Neural progenitor cell (in vitro differentiated cells): ENCODE measurements at regions not wholly inside any gene's neighbourhood (a gene's known extent, or its start where the extent isn't known, plus 50 kb on each side); places are given as distances from the start of the nearest gene placed in this dataset.

Source experiments
- DNase-seq: peaks from one replicate; pipeline ENCODE4 v3.0.0-alpha.2; 2016; ENCODE audit warnings: low spot score
- H2AFZ ChIP-seq: fragments of 200-600 bp; sonication (generic); replicated peaks from 2 replicates; pipeline ENCODE4 v1.6.1; 2016; ENCODE audit warnings: antibody characterized with exemption
- H3F3A ChIP-seq: fragments of 200-600 bp; sonication (generic); 2 replicates; pipeline ENCODE4 v1.6.1; 2016; ENCODE audit warnings: antibody characterized with exemption, low read depth
- H3K27ac ChIP-seq: fragments of 200-600 bp; sonication (generic); 2 replicates; pipeline ENCODE4 v1.5.1; 2016; ENCODE audit warnings: mild to moderate bottlenecking
- H3K27me3 ChIP-seq: fragments of 200-600 bp; sonication (generic); 2 replicates; pipeline ENCODE4 v1.6.1; 2016; ENCODE audit warnings: mild to moderate bottlenecking, moderate library complexity
- H3K36me3 ChIP-seq: fragments of 200-600 bp; sonication (generic); 2 replicates; pipeline ENCODE4 v1.5.1; 2016
- H3K4me1 ChIP-seq: fragments of 200-600 bp; sonication (generic); 2 replicates; pipeline ENCODE4 v1.6.1; 2016; ENCODE audit warnings: mixed run types
- H3K4me2 ChIP-seq: fragments of 200-600 bp; sonication (generic); 2 replicates; pipeline ENCODE4 v1.6.1; 2016
- H3K4me3 ChIP-seq: fragments of 200-600 bp; sonication (generic); 2 replicates; pipeline ENCODE4 v1.5.1; 2016
- H3K79me2 ChIP-seq: fragments of 200-600 bp; sonication (generic); 2 replicates; pipeline ENCODE4 v1.6.1; 2016; ENCODE audit warnings: low read depth
- H3K9ac ChIP-seq: fragments of 200-600 bp; sonication (generic); 2 replicates; pipeline ENCODE4 v1.6.1; 2016
- H3K9me3 ChIP-seq: fragments of 200-600 bp; sonication (generic); 2 replicates; pipeline ENCODE4 v1.5.1; 2016; ENCODE audit warnings: low read depth
- H4K20me1 ChIP-seq: fragments of 200-600 bp; sonication (generic); 2 replicates; pipeline ENCODE4 v1.6.1; 2016; ENCODE audit warnings: low read depth
- H3K27ac Mint-ChIP-seq: 3 replicates; pipeline ENCODE4 v1.8.0; 2021; ENCODE audit warnings: mixed read lengths
- H3K27me3 Mint-ChIP-seq: 2 replicates; pipeline ENCODE4 v1.8.0; 2022; ENCODE audit warnings: low read depth, mild to moderate bottlenecking, inconsistent platforms, moderate library complexity, mixed read lengths; ENCODE audit not compliant: insufficient read depth
- H3K36me3 Mint-ChIP-seq: 3 replicates; pipeline ENCODE4 v1.8.0; 2021; ENCODE audit warnings: mixed read lengths
- H3K4me1 Mint-ChIP-seq: 3 replicates; pipeline ENCODE4 v1.8.0; 2021; ENCODE audit warnings: mixed read lengths
- H3K4me3 Mint-ChIP-seq: 3 replicates; pipeline ENCODE4 v1.8.0; 2021; ENCODE audit warnings: mild to moderate bottlenecking, moderate library complexity, mixed read lengths
- H3K9me3 Mint-ChIP-seq: 3 replicates; pipeline ENCODE4 v1.8.0; 2020; ENCODE audit warnings: mixed read lengths
- EZH2 ChIP-seq: fragments of 200-600 bp; sonication (generic); IDR thresholded peaks from 2 replicates; pipeline ENCODE4 v1.6.1; 2017; ENCODE audit warnings: antibody characterized with exemption, mild to moderate bottlenecking, moderate library complexity
- EZH2phosphoT487 ChIP-seq: fragments of 200-600 bp; sonication (generic); IDR thresholded peaks from 2 replicates; pipeline ENCODE4 v1.6.1; 2017; ENCODE audit warnings: antibody characterized with exemption
- TF ChIP-seq, protein P1 (sequence below): fragments of 200-600 bp; sonication (generic); IDR thresholded peaks from 2 replicates; pipeline ENCODE4 v1.5.1; 2017; ENCODE audit warnings: antibody characterized with exemption, mild to moderate bottlenecking

DNA sequence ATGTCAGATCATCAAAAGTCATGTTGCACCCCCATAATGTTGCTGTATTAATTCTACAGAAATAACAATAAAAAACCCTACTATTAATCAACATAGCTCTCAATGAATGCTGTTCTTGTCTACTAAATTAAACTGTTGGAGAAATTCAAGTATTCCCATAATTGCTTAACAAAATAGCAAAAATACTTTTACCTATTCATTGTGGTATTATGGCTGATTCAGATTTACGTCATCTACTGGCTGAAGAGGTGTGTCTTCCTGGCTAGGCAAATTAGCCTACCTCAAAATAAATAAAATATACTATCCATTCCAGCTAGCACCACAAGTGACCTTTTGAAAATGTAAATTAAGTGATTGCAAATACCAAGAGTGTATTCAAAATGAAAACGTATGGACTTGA is 249.4 kb downstream of the MEIS1 start:
- no peak overlapping the region for H3K4me3 Mint-ChIP-seq
- peaks cover 30% of the 10 kb centered on the region for H3K4me1 ChIP-seq
- H3K27me3 ChIP-seq: no peaks in the 10 kb centered on the region

DNA sequence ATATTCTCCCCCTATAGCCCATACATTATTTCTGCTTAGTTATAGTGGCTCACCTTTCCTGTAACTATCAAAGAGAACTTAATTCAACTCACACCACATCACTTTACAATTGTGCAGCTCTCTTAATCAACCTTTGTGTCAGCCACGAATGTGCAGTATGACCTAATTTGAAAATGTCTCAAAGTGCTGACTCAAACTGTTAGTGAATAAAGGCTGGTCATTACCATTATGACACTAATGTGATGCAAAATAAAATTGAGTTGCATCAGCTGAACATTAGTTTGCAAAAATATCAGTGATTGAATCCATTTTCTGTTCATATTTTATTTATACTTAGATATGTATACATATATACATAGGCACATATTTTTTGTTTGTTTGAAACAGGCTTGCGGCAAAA is 251.8 kb downstream of the MEIS1 start:
- no peak overlapping the region for H3K9ac ChIP-seq
- H3K4me1 Mint-ChIP-seq: peaks cover 17% of the 10 kb centered on the region
- H3K4me2 ChIP-seq: no peak overlapping the region
- no peaks in the 10 kb centered on the region for H3K36me3 ChIP-seq
- no peaks in the 10 kb centered on the region for H3K9me3 Mint-ChIP-seq
- H3K27ac Mint-ChIP-seq: no peak overlapping the region
- no peaks in the 10 kb centered on the region for H3K36me3 Mint-ChIP-seq
- H3F3A ChIP-seq: peaks cover 9% of the 10 kb centered on the region
- H3K27me3 Mint-ChIP-seq: peaks cover 19% of the 10 kb centered on the region
- no peaks in the 10 kb centered on the region for H3K79me2 ChIP-seq
- H3K9me3 ChIP-seq: no peaks in the 10 kb centered on the region
- H3K4me3 Mint-ChIP-seq: no peak overlapping the region
- H3K4me3 ChIP-seq: no peak overlapping the region
- no peak for DNase-seq
- TF ChIP-seq, protein P1, sequence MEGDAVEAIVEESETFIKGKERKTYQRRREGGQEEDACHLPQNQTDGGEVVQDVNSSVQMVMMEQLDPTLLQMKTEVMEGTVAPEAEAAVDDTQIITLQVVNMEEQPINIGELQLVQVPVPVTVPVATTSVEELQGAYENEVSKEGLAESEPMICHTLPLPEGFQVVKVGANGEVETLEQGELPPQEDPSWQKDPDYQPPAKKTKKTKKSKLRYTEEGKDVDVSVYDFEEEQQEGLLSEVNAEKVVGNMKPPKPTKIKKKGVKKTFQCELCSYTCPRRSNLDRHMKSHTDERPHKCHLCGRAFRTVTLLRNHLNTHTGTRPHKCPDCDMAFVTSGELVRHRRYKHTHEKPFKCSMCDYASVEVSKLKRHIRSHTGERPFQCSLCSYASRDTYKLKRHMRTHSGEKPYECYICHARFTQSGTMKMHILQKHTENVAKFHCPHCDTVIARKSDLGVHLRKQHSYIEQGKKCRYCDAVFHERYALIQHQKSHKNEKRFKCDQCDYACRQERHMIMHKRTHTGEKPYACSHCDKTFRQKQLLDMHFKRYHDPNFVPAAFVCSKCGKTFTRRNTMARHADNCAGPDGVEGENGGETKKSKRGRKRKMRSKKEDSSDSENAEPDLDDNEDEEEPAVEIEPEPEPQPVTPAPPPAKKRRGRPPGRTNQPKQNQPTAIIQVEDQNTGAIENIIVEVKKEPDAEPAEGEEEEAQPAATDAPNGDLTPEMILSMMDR: no peak
- TF ChIP-seq EZH2phosphoT487: no peak
- TF ChIP-seq EZH2: no peak
- no peak overlapping the region for H3K27ac ChIP-seq
- H3K4me1 ChIP-seq: peaks cover 27% of the 10 kb centered on the region
- no peak overlapping the region for H2AFZ ChIP-seq
- no peaks in the 10 kb centered on the region for H4K20me1 ChIP-seq
- H3K27me3 ChIP-seq: no peaks in the 10 kb centered on the region

More for the DNA sequence above, 249.4 kb downstream of the MEIS1 start:
- H3K4me1 Mint-ChIP-seq: peaks cover 17% of the 10 kb centered on the region
- Histone ChIP-seq H3K9ac (no peak overlapping the region), H3K79me2 (no peaks in the 10 kb centered on the region), H3K4me3 (no peak overlapping the region), H4K20me1 (no peaks in the 10 kb centered on the region), H3F3A (peaks cover 9% of the 10 kb centered on the region), H3K36me3 (no peaks in the 10 kb centered on the region), H2AFZ (no peak overlapping the region), H3K27ac (no peak overlapping the region), H3K4me2 (no peak overlapping the region), H3K9me3 (no peaks in the 10 kb centered on the region)
- H3K36me3 Mint-ChIP-seq: no peaks in the 10 kb centered on the region
- TF ChIP-seq EZH2: no peak
- no peak for TF ChIP-seq EZH2phosphoT487
- TF ChIP-seq, protein P1: no peak
- peaks cover 16% of the 10 kb centered on the region for H3K27me3 Mint-ChIP-seq
- no peak for DNase-seq
- no peaks in the 10 kb centered on the region for H3K9me3 Mint-ChIP-seq
- H3K27ac Mint-ChIP-seq: no peak overlapping the region

DNA sequence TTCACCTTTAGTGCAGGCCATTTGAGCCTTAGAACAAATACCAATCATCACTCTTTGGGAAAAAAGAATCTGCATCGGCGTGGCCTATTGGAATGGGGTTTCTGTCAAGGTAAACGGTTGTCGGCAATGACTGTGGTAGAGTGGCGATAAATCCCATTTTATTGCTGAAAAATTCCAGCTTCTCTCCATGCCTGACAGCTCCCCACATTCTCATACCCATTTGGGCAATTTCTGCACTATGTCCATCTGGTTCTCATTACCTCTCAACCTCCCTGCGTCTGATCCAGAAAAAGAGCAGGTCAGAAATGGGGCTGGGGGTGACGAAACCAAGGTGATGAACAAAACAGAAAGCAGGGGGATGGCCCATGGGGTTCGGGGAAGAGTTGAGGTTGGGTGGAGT is 254.0 kb downstream of the MEIS1 start:
- no peak for DNase-seq
- H2AFZ ChIP-seq: no peak overlapping the region
- H3K9ac ChIP-seq: no peak overlapping the region
- H3K4me3 Mint-ChIP-seq: no peak overlapping the region
- H3K27ac Mint-ChIP-seq: no peak overlapping the region
- no peaks in the 10 kb centered on the region for H3K79me2 ChIP-seq
- no peak for TF ChIP-seq EZH2phosphoT487
- TF ChIP-seq, protein P1: no peak
- TF ChIP-seq EZH2: no peak
- H3K36me3 ChIP-seq: no peaks in the 10 kb centered on the region
- H3K4me1 Mint-ChIP-seq: peaks cover 29% of the 10 kb centered on the region
- no peaks in the 10 kb centered on the region for H4K20me1 ChIP-seq
- H3F3A ChIP-seq: no peaks in the 10 kb centered on the region
- H3K27me3 ChIP-seq: no peaks in the 10 kb centered on the region
- no peak overlapping the region for H3K4me3 ChIP-seq
- H3K9me3 Mint-ChIP-seq: no peaks in the 10 kb centered on the region
- no peak overlapping the region for H3K4me2 ChIP-seq
- H3K27me3 Mint-ChIP-seq: peaks cover 10% of the 10 kb centered on the region
- peaks cover 13% of the 10 kb centered on the region for H3K4me1 ChIP-seq
- no peaks in the 10 kb centered on the region for H3K36me3 Mint-ChIP-seq
- H3K27ac ChIP-seq: no peak overlapping the region
- H3K9me3 ChIP-seq: no peaks in the 10 kb centered on the region
